ENCODE measurements at regions not wholly inside any gene's neighbourhood (a gene's known extent, or its start where the extent isn't known, plus 50 kb on each side); places are given as distances from the start of the nearest gene placed in this dataset.

- no peak for DNase-seq
Measured at GRCh38 chr3:178042376-178042775, 493.9 kb upstream of the KCNMB2 start.

- no peak for DNase-seq
Measured at GRCh38 chr3:178043084-178043483, 493.2 kb upstream of the KCNMB2 start.

- DNase-seq, result no peak
Measured at GRCh38 chr3:178044320-178044719, 491.9 kb upstream of the KCNMB2 start.

- DNase-seq, result no peak
Measured at GRCh38 chr3:178047496-178047895, 488.7 kb upstream of the KCNMB2 start.

- DNase-seq, result no peak
Measured at GRCh38 chr3:178048768-178049167, 487.5 kb upstream of the KCNMB2 start.

- no peak for DNase-seq
Measured at GRCh38 chr3:178054471-178054870, 481.8 kb upstream of the KCNMB2 start.

GRCh38 chr3:178055939-178056338, 480.3 kb upstream of the KCNMB2 start:
- no peak for DNase-seq

- DNase-seq, result no peak
Measured at GRCh38 chr3:178056868-178057267, 479.4 kb upstream of the KCNMB2 start.

GRCh38 chr3:178058629-178059028, 477.6 kb upstream of the KCNMB2 start:
- no peak for DNase-seq

GRCh38 chr3:178059119-178059518, 477.1 kb upstream of the KCNMB2 start:
- no peak for DNase-seq

- no peak for DNase-seq
Measured at GRCh38 chr3:178059836-178060235, 476.4 kb upstream of the KCNMB2 start.

- DNase-seq, result no peak
Measured at GRCh38 chr3:178060407-178060806, 475.8 kb upstream of the KCNMB2 start.

- no peak for DNase-seq
Measured at GRCh38 chr3:178062126-178062525, 474.1 kb upstream of the KCNMB2 start.

GRCh38 chr3:178063461-178063860, 472.8 kb upstream of the KCNMB2 start:
- DNase-seq, result no peak

- DNase-seq, result no peak
Measured at GRCh38 chr3:178067721-178068120, 468.5 kb upstream of the KCNMB2 start.

- DNase-seq, result peak in 1 of 51 donors; percentile 61
Measured at GRCh38 chr3:178072391-178073305, 463.6 kb upstream of the KCNMB2 start.

GRCh38 chr3:178073366-178073765, 462.9 kb upstream of the KCNMB2 start:
- DNase-seq, result no peak

GRCh38 chr3:178075344-178075743, 460.9 kb upstream of the KCNMB2 start:
- no peak for DNase-seq

- DNase-seq, result no peak
Measured at GRCh38 chr3:178078953-178079352, 457.3 kb upstream of the KCNMB2 start.

GRCh38 chr3:178079966-178080365, 456.3 kb upstream of the KCNMB2 start:
- no peak for DNase-seq

- no peak for DNase-seq
Measured at GRCh38 chr3:178082326-178082906, 453.8 kb upstream of the KCNMB2 start.

- peak in 1 of 51 donors; percentile 82 for DNase-seq
Measured at GRCh38 chr3:178083906-178084866, 452.1 kb upstream of the KCNMB2 start.

All from hypothalamus (tissue), 51 donors.